CD4-positive, alpha-beta T cell (primary cell): ENCODE measurements at regions not wholly inside any gene's neighbourhood (a gene's known extent, or its start where the extent isn't known, plus 50 kb on each side); places are given as distances from the start of the nearest gene placed in this dataset.
"Not testable (repeated sequence)": the region's sequence is repeated elsewhere in the genome, so short reads cannot be mapped to it uniquely, and the experiment has no call there.

Source experiments
- ATAC-seq: fragments of 200-7000 bp; cut with Tn5 transposase; one replicate; pipeline ENCODE4 v1.10.0; 2022; ENCODE audit warnings: mild to moderate bottlenecking; ENCODE audit not compliant: poor library complexity
- CTCF ChIA-PET: fragments of 350-600 bp; sonication (Branson Sonifier 250); formaldehyde crosslinking; loops from one replicate; lab custom pipeline; 2021; ENCODE audit warnings: antibody characterized with exemption, inconsistent platforms; lab: Charles Lee
- POLR2A ChIA-PET: fragments of 350-600 bp; sonication (Branson Sonifier 250); formaldehyde crosslinking; loops from one replicate; lab custom pipeline; 2021; ENCODE audit warnings: antibody characterized with exemption, inconsistent platforms; lab: Charles Lee
- DNase-seq, 14 experiments: peaks; one replicate each; pipeline ENCODE4 v3.0.0-alpha.2; 2013 to 2020; ENCODE audit warnings: mixed read lengths in 2 of 14
- H3K27ac ChIP-seq, 2 donors: one replicate each; pipeline versions ENCODE4 v1.5.1 to v1.7.0; 2013; ENCODE audit warnings: low read length in 2 of 2, low read depth in 1 of 2, mild to moderate bottlenecking in 1 of 2
- H3K27me3 ChIP-seq, 2 experiments: 1 replicate in 1 of 2; 2 replicates in 1 of 2; pipeline versions ENCODE4 v1.6.1 to v1.7.0; 2013; ENCODE audit warnings: low read length in 2 of 2, control low read depth in 1 of 2, mild to moderate bottlenecking in 1 of 2, moderate library complexity in 1 of 2; ENCODE audit not compliant: insufficient read depth in 2 of 2, control insufficient read depth in 1 of 2
- H3K36me3 ChIP-seq: one replicate; pipeline ENCODE4 v1.6.1; 2013; ENCODE audit warnings: low read length, control low read depth; ENCODE audit not compliant: insufficient read depth
- H3K4me1 ChIP-seq: one replicate; pipeline ENCODE4 v1.6.1; 2013; ENCODE audit warnings: low read length, control low read depth; ENCODE audit not compliant: insufficient read depth
- H3K4me3 ChIP-seq: one replicate; pipeline ENCODE4 v1.5.1; 2013; ENCODE audit warnings: mild to moderate bottlenecking, low read length, moderate library complexity
- H3K9me3 ChIP-seq, 2 experiments: 1 replicate in 1 of 2; 2 replicates in 1 of 2; pipeline versions ENCODE4 v1.6.1 to v1.7.0; 2013; ENCODE audit warnings: low read length in 2 of 2, mild to moderate bottlenecking in 2 of 2, control low read depth in 1 of 2, moderate library complexity in 1 of 2; ENCODE audit not compliant: control insufficient read depth in 1 of 2, insufficient read depth in 1 of 2
- H3K27ac Mint-ChIP-seq: one replicate; pipeline ENCODE4 v1.8.0; 2020; ENCODE audit warnings: mixed read lengths
- H3K27me3 Mint-ChIP-seq: one replicate; pipeline ENCODE4 v1.8.0; 2021; ENCODE audit warnings: mixed read lengths
- H3K36me3 Mint-ChIP-seq: one replicate; pipeline ENCODE4 v1.8.0; 2021; ENCODE audit warnings: low read depth, mixed read lengths
- H3K4me1 Mint-ChIP-seq: one replicate; pipeline ENCODE4 v1.8.0; 2021; ENCODE audit warnings: low read depth, mixed read lengths
- H3K4me3 Mint-ChIP-seq: one replicate; pipeline ENCODE4 v1.8.0; 2020; ENCODE audit warnings: mild to moderate bottlenecking, mixed read lengths
- H3K9me3 Mint-ChIP-seq: one replicate; pipeline ENCODE4 v1.8.0; 2020; ENCODE audit warnings: mixed read lengths
- CTCF ChIP-seq: fragments of 200-600 bp; IDR thresholded peaks from one replicate; pipeline ENCODE4 v1.8.0; 2022; ENCODE audit warnings: antibody characterized with exemption, mild to moderate bottlenecking
- intact Hi-C, 2 experiments: fragments of 100-400 bp; cut with DNase I in 1 of 2; cut with micrococcal nuclease in 1 of 2; formaldehyde crosslinking; loops; one replicate each; pipeline versions ENCODE4 v1.15.1 to v1.9.0; 2023 to 2025; cut with DNase I, micrococcal nuclease

GRCh38 chr6:126722411-126722810 is 382.5 kb downstream of the CENPW start:
- Mint-ChIP-seq H3K27me3 (no peaks in the 10 kb centered on the region), H3K4me3 (no peak overlapping the region), H3K36me3 (no peaks in the 10 kb centered on the region), H3K27ac (no peak overlapping the region), H3K9me3 (peaks cover 4% of the 10 kb centered on the region), H3K4me1 (no peaks in the 10 kb centered on the region)
- no peak for TF ChIP-seq CTCF
- intact Hi-C loops: no loop called here
- no peaks in the 10 kb centered on the region for H3K36me3 ChIP-seq
- H3K4me3 ChIP-seq: no peak overlapping the region
- H3K27ac ChIP-seq: no peak overlapping the region
- CTCF ChIA-PET: no interaction called here
- DNase-seq: no peak
- H3K9me3 ChIP-seq: peaks cover 0 to 6% of the 10 kb centered on the region in 2 experiments
- no peak for ATAC-seq
- POLR2A ChIA-PET: no interaction called here
- no peaks in the 10 kb centered on the region for H3K27me3 ChIP-seq
- H3K4me1 ChIP-seq: no peaks in the 10 kb centered on the region

GRCh38 chr6:126723541-126724170 is 383.7 kb downstream of the CENPW start:
- ATAC-seq: no peak
- no peaks in the 10 kb centered on the region for H3K4me1 ChIP-seq
- no peak overlapping the region for H3K27ac ChIP-seq
- no peaks in the 10 kb centered on the region for H3K27me3 Mint-ChIP-seq
- DNase-seq: no peak
- POLR2A ChIA-PET: no interaction called here
- no peaks in the 10 kb centered on the region for H3K27me3 ChIP-seq
- H3K9me3 ChIP-seq: peaks cover 0 to 6% of the 10 kb centered on the region in 2 experiments
- no peak overlapping the region for H3K4me3 Mint-ChIP-seq
- TF ChIP-seq CTCF: no peak
- CTCF ChIA-PET: no interaction called here
- no peaks in the 10 kb centered on the region for H3K36me3 ChIP-seq
- no peak overlapping the region for H3K27ac Mint-ChIP-seq
- no peak overlapping the region for H3K4me3 ChIP-seq
- intact Hi-C loops: no loop called here
- H3K9me3 Mint-ChIP-seq: peaks cover 8% of the 10 kb centered on the region
- H3K4me1 Mint-ChIP-seq: no peaks in the 10 kb centered on the region
- no peaks in the 10 kb centered on the region for H3K36me3 Mint-ChIP-seq

- peaks cover 9% of the 10 kb centered on the region for H3K9me3 Mint-ChIP-seq
- H3K27me3 Mint-ChIP-seq: no peaks in the 10 kb centered on the region
- H3K27ac Mint-ChIP-seq: no peak overlapping the region
- ChIA-PET POLR2A (no interaction called here), CTCF (no interaction called here)
- H3K27ac ChIP-seq: no peak overlapping the region
- DNase-seq (no peak), ATAC-seq (no peak)
- H3K4me3 ChIP-seq: no peak overlapping the region
- intact Hi-C loops: no loop called here
- H3K4me1 Mint-ChIP-seq: no peaks in the 10 kb centered on the region
- H3K27me3 ChIP-seq: no peaks in the 10 kb centered on the region
- H3K36me3 Mint-ChIP-seq: no peaks in the 10 kb centered on the region
- no peaks in the 10 kb centered on the region for H3K36me3 ChIP-seq
- no peak overlapping the region for H3K4me3 Mint-ChIP-seq
- H3K4me1 ChIP-seq: no peaks in the 10 kb centered on the region
- peaks cover 0 to 6% of the 10 kb centered on the region in 2 experiments for H3K9me3 ChIP-seq
- TF ChIP-seq CTCF: no peak
Observed at GRCh38 chr6:126724821-126725220, 384.9 kb downstream of the CENPW start.

- H3K4me1 ChIP-seq, POLR2A ChIA-PET, H3K36me3 ChIP-seq, CTCF ChIA-PET, H3K27ac ChIP-seq, H3K27ac Mint-ChIP-seq, ATAC-seq, H3K4me1 Mint-ChIP-seq, H3K27me3 Mint-ChIP-seq, intact Hi-C loops, DNase-seq, H3K4me3 ChIP-seq, H3K36me3 Mint-ChIP-seq, H3K9me3 ChIP-seq, H3K4me3 Mint-ChIP-seq, H3K27me3 ChIP-seq: not testable (repeated sequence)
- H3K9me3 Mint-ChIP-seq: peaks cover 10% of the 10 kb centered on the region
Observed at GRCh38 chr6:126726454-126726853, 386.5 kb downstream of the CENPW start.
